ENCODE measurements at regions not wholly inside any gene's neighbourhood (a gene's known extent, or its start where the extent isn't known, plus 50 kb on each side); places are given as distances from the start of the nearest gene placed in this dataset.

- no peak for TF ChIP-seq CTCF (conservative IDR thresholded peaks at IDR 0.05)
- no peak for TF ChIP-seq ZFX (IDR thresholded peaks at IDR 0.05)
Observed at GRCh38 chr4:180280076-180280475, 1963.1 kb upstream of the TENM3 start.

Measured in C4-2B (cell line).